ENCODE measurements at regions not wholly inside any gene's neighbourhood (a gene's known extent, or its start where the extent isn't known, plus 50 kb on each side); places are given as distances from the start of the nearest gene placed in this dataset.

- Histone ChIP-seq H3K27me3 (no peaks in the 10 kb centered on the region), H3K4me3 (replicated peaks in 1 of 3) (no peak overlapping the region), H3K4me1 (no peaks in the 10 kb centered on the region), H3K9me3 (no peaks in the 10 kb centered on the region), H3K36me3 (no peaks in the 10 kb centered on the region), H3K27ac (no peak overlapping the region)
- intact Hi-C loops (cut with DNase I), result no loop called here
- TF ChIP-seq POLR2A (IDR thresholded peaks at IDR 0.05), result no peak
- no peak for TF ChIP-seq CTCF (IDR thresholded peaks at IDR 0.05)
- DNase-seq, result peak in 1 of 2 donors; percentile 17
- whole genome bisulfite sequencing, 2 donors, result 53 to 65% methylated on average over 4 of the region's 4 CpGs
Measured at GRCh38 chr4:113849771-113850170, 88.2 kb upstream of the CAMK2D start.

- DNase-seq, result no peak
- WGBS, 2 donors, result 72 to 93% methylated on average over 5 of the region's 5 CpGs
- no peak overlapping the region for H3K4me3 ChIP-seq (replicated peaks in 1 of 3)
- intact Hi-C loops (cut with DNase I), result no loop called here
- no peak overlapping the region for H3K27ac ChIP-seq
- no peaks in the 10 kb centered on the region for H3K4me1 ChIP-seq
- no peaks in the 10 kb centered on the region for H3K9me3 ChIP-seq
- no peaks in the 10 kb centered on the region for H3K36me3 ChIP-seq
- H3K27me3 ChIP-seq, result no peaks in the 10 kb centered on the region
- TF ChIP-seq CTCF (IDR thresholded peaks at IDR 0.05) (no peak), POLR2A (IDR thresholded peaks at IDR 0.05) (no peak)
Measured at GRCh38 chr4:113847710-113848109, 86.2 kb upstream of the CAMK2D start.

GRCh38 chr4:113846433-113846832, 84.9 kb upstream of the CAMK2D start:
- Histone ChIP-seq H3K27ac (no peak overlapping the region), H3K4me1 (no peaks in the 10 kb centered on the region), H3K9me3 (no peaks in the 10 kb centered on the region), H3K27me3 (no peaks in the 10 kb centered on the region), H3K4me3 (replicated peaks in 1 of 3) (no peak overlapping the region), H3K36me3 (no peaks in the 10 kb centered on the region)
- intact Hi-C loops (cut with DNase I), result no loop called here
- WGBS, 2 donors, result 92 to 100% methylated on average over 4 of the region's 4 CpGs
- TF ChIP-seq POLR2A (IDR thresholded peaks at IDR 0.05) (no peak), CTCF (IDR thresholded peaks at IDR 0.05) (no peak)
- DNase-seq, result no peak

GRCh38 chr4:113845138-113845537, 83.6 kb upstream of the CAMK2D start:
- H3K4me3 ChIP-seq (replicated peaks in 1 of 3), result no peak overlapping the region
- intact Hi-C loops (cut with DNase I), result no loop called here
- no peaks in the 10 kb centered on the region for H3K9me3 ChIP-seq
- no peak for TF ChIP-seq POLR2A (IDR thresholded peaks at IDR 0.05)
- no peak for TF ChIP-seq CTCF (IDR thresholded peaks at IDR 0.05)
- DNase-seq, result no peak
- 81 to 84% methylated on average over 5 of the region's 5 CpGs for WGBS, 2 donors
- H3K36me3 ChIP-seq, result no peaks in the 10 kb centered on the region
- no peaks in the 10 kb centered on the region for H3K27me3 ChIP-seq
- H3K27ac ChIP-seq, result no peak overlapping the region
- H3K4me1 ChIP-seq, result no peaks in the 10 kb centered on the region

GRCh38 chr4:113844369-113844768, 82.8 kb upstream of the CAMK2D start:
- Histone ChIP-seq H3K27ac (no peak overlapping the region), H3K36me3 (no peaks in the 10 kb centered on the region), H3K4me3 (replicated peaks in 1 of 3) (no peak overlapping the region), H3K4me1 (no peaks in the 10 kb centered on the region), H3K9me3 (no peaks in the 10 kb centered on the region), H3K27me3 (no peaks in the 10 kb centered on the region)
- intact Hi-C loops (cut with DNase I), result no loop called here
- TF ChIP-seq CTCF (IDR thresholded peaks at IDR 0.05) (no peak), POLR2A (IDR thresholded peaks at IDR 0.05) (no peak)
- 73 to 84% methylated on average over 2 of the region's 2 CpGs for WGBS, 2 donors
- no peak for DNase-seq
